HUDEP-2 (cell line): ENCODE measurements at regions not wholly inside any gene's neighbourhood (a gene's known extent, or its start where the extent isn't known, plus 50 kb on each side); places are given as distances from the start of the nearest gene placed in this dataset.

Experiments
- DNase-seq, 76 experiments: peaks; one replicate each; lab custom pipeline; 2025; ENCODE audit not compliant: unreplicated experiment in 76 of 76; lab: John Stamatoyannopoulos, UW

- no peak for DNase-seq
Measured at GRCh38 chr20:6623989-6624388, 143.5 kb upstream of the BMP2 start.

- no peak for DNase-seq
Measured at GRCh38 chr20:6622041-6622440, 145.4 kb upstream of the BMP2 start.

- no peak for DNase-seq
Measured at GRCh38 chr20:6618051-6618450, 149.4 kb upstream of the BMP2 start.

GRCh38 chr20:6616421-6616820 is 151.1 kb upstream of the BMP2 start:
- DNase-seq, result no peak

GRCh38 chr20:6614836-6615235 is 152.7 kb upstream of the BMP2 start:
- DNase-seq, result no peak

GRCh38 chr20:6613280-6613861 is 154.1 kb upstream of the BMP2 start:
- DNase-seq, result no peak

- DNase-seq, result no peak
Measured at GRCh38 chr20:6612606-6612923, 154.9 kb upstream of the BMP2 start.

- no peak for DNase-seq
Measured at GRCh38 chr20:6611911-6612605, 155.4 kb upstream of the BMP2 start.

- no peak for DNase-seq
Measured at GRCh38 chr20:6606651-6607050, 160.8 kb upstream of the BMP2 start.

- no peak for DNase-seq
Measured at GRCh38 chr20:6605055-6605935, 162.2 kb upstream of the BMP2 start.

- no peak for DNase-seq
Measured at GRCh38 chr20:6604179-6604578, 163.3 kb upstream of the BMP2 start.

GRCh38 chr20:6599876-6600735 is 167.4 kb upstream of the BMP2 start:
- DNase-seq, result no peak

GRCh38 chr20:6595704-6596103 is 171.8 kb upstream of the BMP2 start:
- no peak for DNase-seq

- no peak for DNase-seq
Measured at GRCh38 chr20:6590891-6591637, 176.4 kb upstream of the BMP2 start.

GRCh38 chr20:6588296-6588695 is 179.2 kb upstream of the BMP2 start:
- DNase-seq, result peak in 66 of 76 experiments; percentile 3 to 89 (median 44)

- peak in 28 of 76 experiments; percentile 1 to 75 (median 30) for DNase-seq
Measured at GRCh38 chr20:6583134-6583738, 184.2 kb upstream of the BMP2 start.

GRCh38 chr20:6582449-6582848 is 185.0 kb upstream of the BMP2 start:
- peak in 1 of 76 experiments; percentile 4 for DNase-seq

- DNase-seq, result no peak
Measured at GRCh38 chr20:6580486-6580885, 187.0 kb upstream of the BMP2 start.

- no peak for DNase-seq
Measured at GRCh38 chr20:6579824-6580223, 187.7 kb upstream of the BMP2 start.

- no peak for DNase-seq
Measured at GRCh38 chr20:6579417-6579816, 188.1 kb upstream of the BMP2 start.
